Upper lobe of right lung (tissue), 1 donor: ENCODE measurements at regions not wholly inside any gene's neighbourhood (a gene's known extent, or its start where the extent isn't known, plus 50 kb on each side); places are given as distances from the start of the nearest gene placed in this dataset.
"Not testable (repeated sequence)": the region's sequence is repeated elsewhere in the genome, so short reads cannot be mapped to it uniquely, and the experiment has no call there.

ENCODE experiments used
- ATAC-seq: fragments of 200-7000 bp; cut with Tn5 transposase; one replicate; pipeline ENCODE4 v1.9.1; 2020; ENCODE audit warnings: mild to moderate bottlenecking, moderate library complexity
- DNase-seq: peaks from one replicate; pipeline ENCODE4 v3.0.0-alpha.2; 2020
- H3K27ac ChIP-seq: fragments of 200-600 bp; one replicate; pipeline ENCODE4 v1.8.0; 2022
- H3K27me3 ChIP-seq: fragments of 200-600 bp; one replicate; pipeline ENCODE4 v1.8.0; 2022; ENCODE audit warnings: mild to moderate bottlenecking
- H3K36me3 ChIP-seq: fragments of 200-600 bp; one replicate; pipeline ENCODE4 v1.8.0; 2022
- H3K4me1 ChIP-seq: fragments of 200-600 bp; one replicate; pipeline ENCODE4 v1.8.0; 2022
- H3K4me3 ChIP-seq: fragments of 200-600 bp; one replicate; pipeline ENCODE4 v1.8.0; 2022; ENCODE audit warnings: mild to moderate bottlenecking
- H3K9me3 ChIP-seq: fragments of 200-600 bp; one replicate; pipeline ENCODE4 v1.8.0; 2022
- intact Hi-C: fragments of 100-400 bp; cut with DNase I; formaldehyde crosslinking; loops from one replicate; pipeline ENCODE4 v1.11.0; 2022
- TF ChIP-seq, protein P1 (sequence below): fragments of 200-600 bp; IDR thresholded peaks from one replicate; pipeline ENCODE4 v1.8.0; 2022; ENCODE audit warnings: antibody characterized with exemption
- donor health status: DM: no; HTN: yes; CAD: no; lungs with severe emphysema.

DNA sequence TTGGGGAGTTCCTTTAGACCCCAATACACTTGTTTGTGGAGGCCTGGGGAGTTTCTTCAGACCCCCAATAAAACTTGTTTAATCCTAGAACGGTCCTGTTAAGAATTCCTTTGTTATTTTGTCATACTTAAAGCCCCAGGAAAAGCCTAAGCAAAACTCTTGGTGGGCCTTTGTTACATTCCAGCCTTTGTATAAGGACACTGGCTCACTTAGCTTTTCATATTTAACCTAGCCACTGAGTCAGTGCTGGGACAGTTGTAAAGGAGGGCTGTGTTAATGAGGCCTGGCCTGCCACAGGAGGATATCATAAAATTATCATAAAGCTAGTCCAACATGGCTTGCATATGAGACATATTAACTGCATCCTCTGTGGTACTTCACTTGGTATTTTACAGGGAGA is 760.1 kb downstream of the ZNF385D start:
- Histone ChIP-seq H3K27ac (no peak overlapping the region), H3K4me1 (no peaks in the 10 kb centered on the region), H3K27me3 (no peaks in the 10 kb centered on the region), H3K4me3 (no peak overlapping the region), H3K36me3 (no peaks in the 10 kb centered on the region), H3K9me3 (no peaks in the 10 kb centered on the region)
- ATAC-seq (no peak), DNase-seq (no peak)
- intact Hi-C loops: no loop called here
- TF ChIP-seq, protein P1, sequence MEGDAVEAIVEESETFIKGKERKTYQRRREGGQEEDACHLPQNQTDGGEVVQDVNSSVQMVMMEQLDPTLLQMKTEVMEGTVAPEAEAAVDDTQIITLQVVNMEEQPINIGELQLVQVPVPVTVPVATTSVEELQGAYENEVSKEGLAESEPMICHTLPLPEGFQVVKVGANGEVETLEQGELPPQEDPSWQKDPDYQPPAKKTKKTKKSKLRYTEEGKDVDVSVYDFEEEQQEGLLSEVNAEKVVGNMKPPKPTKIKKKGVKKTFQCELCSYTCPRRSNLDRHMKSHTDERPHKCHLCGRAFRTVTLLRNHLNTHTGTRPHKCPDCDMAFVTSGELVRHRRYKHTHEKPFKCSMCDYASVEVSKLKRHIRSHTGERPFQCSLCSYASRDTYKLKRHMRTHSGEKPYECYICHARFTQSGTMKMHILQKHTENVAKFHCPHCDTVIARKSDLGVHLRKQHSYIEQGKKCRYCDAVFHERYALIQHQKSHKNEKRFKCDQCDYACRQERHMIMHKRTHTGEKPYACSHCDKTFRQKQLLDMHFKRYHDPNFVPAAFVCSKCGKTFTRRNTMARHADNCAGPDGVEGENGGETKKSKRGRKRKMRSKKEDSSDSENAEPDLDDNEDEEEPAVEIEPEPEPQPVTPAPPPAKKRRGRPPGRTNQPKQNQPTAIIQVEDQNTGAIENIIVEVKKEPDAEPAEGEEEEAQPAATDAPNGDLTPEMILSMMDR: no peak

DNA sequence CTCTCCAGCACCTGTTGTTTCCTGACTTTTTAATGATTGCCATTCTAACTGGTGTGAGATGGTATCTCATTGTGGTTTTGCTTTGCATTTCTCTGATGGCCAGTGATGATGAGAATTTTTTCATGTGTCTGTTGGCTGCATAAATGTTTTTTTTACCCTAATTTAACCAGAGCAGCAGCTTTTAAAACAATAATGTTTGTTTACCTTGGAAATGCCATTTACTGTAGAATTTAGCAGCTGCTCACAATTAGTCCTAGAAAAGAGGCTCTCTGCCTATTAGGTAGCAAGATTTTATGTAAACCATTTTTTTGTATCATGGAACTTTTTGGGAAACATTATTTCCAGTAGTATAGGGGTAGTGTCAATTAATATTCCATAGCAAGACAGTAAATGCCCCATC is 761.4 kb downstream of the ZNF385D start:
- DNase-seq, H3K4me3 ChIP-seq, ATAC-seq, H3K36me3 ChIP-seq, H3K27ac ChIP-seq, H3K27me3 ChIP-seq, H3K4me1 ChIP-seq, H3K9me3 ChIP-seq, intact Hi-C loops: not testable (repeated sequence)

DNA sequence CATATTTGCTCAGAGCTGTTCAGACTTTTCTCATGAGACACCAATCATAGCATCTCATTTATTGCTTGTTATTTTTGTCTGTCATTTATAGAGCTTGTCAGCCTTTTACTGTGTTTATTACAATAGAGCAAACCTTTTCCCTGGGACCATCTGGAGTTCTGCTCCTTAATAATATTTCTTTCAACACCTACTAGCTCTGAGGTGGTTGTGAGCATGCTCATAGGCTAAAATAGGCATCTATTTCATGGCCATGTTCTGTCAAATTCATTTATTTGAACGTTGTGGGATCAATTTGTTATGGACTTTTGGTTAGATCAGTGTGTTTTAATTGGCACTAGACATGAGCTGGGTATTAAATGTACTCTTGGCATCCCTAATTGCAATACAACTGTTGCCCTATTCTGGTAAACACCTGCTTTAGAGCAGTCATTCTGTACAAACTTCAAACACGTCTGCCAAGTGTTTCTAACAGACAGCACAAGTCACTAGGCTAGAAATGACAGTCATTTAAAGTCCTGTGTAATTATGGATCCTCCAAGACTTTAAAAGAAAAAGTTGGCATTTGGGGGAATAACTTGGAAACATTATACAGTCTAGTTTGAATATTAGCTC is 766.3 kb downstream of the ZNF385D start:
- TF ChIP-seq, protein P1: no peak
- Histone ChIP-seq H3K27me3 (no peaks in the 10 kb centered on the region), H3K27ac (no peak overlapping the region), H3K9me3 (no peaks in the 10 kb centered on the region), H3K4me1 (no peaks in the 10 kb centered on the region), H3K4me3 (no peak overlapping the region), H3K36me3 (no peaks in the 10 kb centered on the region)
- intact Hi-C loops: no loop called here
- DNase-seq: no peak
- no peak for ATAC-seq

DNA sequence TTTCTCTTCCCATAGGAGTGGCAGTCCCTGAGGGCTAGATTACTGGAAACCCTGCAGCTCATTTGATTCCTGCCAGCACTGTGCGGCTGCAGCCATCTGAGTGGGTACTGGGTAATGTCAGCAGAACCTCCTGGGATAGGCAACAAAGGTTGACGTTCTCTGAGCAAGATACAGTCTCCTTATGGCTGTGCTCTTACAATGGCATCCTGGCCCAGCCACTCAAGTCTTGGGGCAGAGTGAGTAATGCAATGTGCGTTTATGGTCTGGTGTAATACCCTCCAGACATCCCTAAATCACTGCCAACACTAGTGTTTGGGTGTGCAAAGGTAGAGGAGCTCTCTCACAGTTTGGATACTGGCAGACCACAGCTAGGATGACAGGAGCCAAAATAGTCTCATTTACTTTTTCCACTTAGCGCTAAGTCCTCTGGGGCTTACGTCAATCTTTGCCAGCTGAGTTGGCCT is 775.8 kb downstream of the ZNF385D start:
- intact Hi-C loops: no loop called here
- DNase-seq (no peak), ATAC-seq (no peak)
- H3K36me3 ChIP-seq: no peaks in the 10 kb centered on the region
- TF ChIP-seq, protein P1: no peak
- no peaks in the 10 kb centered on the region for H3K4me1 ChIP-seq
- H3K27ac ChIP-seq: no peak overlapping the region
- H3K9me3 ChIP-seq: no peaks in the 10 kb centered on the region
- no peak overlapping the region for H3K4me3 ChIP-seq
- no peaks in the 10 kb centered on the region for H3K27me3 ChIP-seq

DNA sequence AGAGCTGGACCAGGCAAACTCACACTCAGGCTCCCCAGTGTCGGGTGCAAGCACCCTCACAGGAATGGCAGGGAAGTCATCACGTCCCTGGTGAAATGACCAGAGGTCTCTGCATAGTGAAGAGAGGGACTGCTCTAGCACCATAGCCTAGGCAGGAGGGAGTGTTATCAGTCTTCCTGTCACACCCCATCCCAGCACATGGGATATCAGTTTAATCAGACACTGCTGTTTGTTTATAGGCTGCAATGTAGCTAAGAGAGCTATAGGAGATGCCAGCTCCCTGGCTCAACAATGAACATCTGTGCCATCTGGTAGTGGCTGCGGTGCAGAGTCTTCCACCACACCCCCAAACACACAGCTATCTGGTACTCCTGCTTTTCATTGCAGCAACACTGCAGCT is 776.6 kb downstream of the ZNF385D start:
- no peak for DNase-seq
- ATAC-seq: no peak
- Histone ChIP-seq H3K4me1 (no peaks in the 10 kb centered on the region), H3K4me3 (no peak overlapping the region), H3K27me3 (no peaks in the 10 kb centered on the region), H3K9me3 (no peaks in the 10 kb centered on the region), H3K27ac (no peak overlapping the region), H3K36me3 (no peaks in the 10 kb centered on the region)
- TF ChIP-seq, protein P1: no peak
- intact Hi-C loops: no loop called here

DNA sequence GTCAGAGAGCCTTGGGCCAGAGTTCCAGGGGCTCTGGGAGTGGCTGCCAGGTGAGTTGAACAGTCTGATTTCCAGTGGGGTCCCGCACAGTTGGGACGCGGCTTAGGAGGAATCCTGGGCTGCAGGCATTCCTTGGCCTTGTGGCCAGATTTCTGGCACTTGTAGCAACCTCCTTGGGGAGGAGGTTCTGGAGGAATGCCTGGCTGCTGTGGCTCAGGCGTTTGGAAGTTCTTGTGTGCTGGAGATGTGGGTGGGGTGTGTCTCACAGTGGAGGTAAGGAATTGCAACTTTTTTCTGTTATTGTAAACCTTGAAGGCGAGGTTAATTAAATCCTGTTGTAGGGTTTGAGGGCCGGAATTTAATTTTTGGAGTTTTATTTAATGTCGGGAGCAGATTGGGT is 780.2 kb downstream of the ZNF385D start:
- H3K36me3 ChIP-seq, ATAC-seq, H3K4me1 ChIP-seq, DNase-seq, H3K9me3 ChIP-seq, intact Hi-C loops, H3K27me3 ChIP-seq, H3K4me3 ChIP-seq, H3K27ac ChIP-seq: not testable (repeated sequence)

DNA sequence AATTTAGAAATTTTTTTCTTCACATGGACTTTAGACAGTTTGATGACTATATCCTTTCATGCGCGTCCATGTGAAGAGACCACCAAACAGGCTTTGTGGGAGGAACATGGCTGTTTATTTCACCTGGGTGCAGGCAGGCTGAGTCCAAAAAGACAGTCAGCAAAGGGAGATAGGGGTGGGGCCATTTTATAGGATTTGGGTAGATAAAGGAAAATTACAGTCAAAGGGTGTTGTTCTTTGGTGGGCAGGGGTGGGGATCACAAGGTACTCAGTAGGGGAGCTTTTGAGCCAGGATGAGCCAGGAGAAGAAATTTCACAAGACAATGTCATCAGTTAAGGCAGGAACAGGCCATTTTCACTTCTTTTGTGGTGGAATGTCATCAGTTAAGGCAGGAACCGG is 781.5 kb upstream of the SGO1 start:
- DNase-seq, H3K4me3 ChIP-seq, H3K36me3 ChIP-seq, H3K27me3 ChIP-seq, ATAC-seq, H3K4me1 ChIP-seq, H3K9me3 ChIP-seq, intact Hi-C loops, H3K27ac ChIP-seq: not testable (repeated sequence)
